ENCODE measurements at regions not wholly inside any gene's neighbourhood (a gene's known extent, or its start where the extent isn't known, plus 50 kb on each side); places are given as distances from the start of the nearest gene placed in this dataset.
A peak's percentile ranks its signal among the peaks of the same experiment; 100 is the strongest.
"Not testable (repeated sequence)": the region's sequence is repeated elsewhere in the genome, so short reads cannot be mapped to it uniquely, and the experiment has no call there.

GRCh38 chr14:25680934-25681333 lies 631.0 kb upstream of the STXBP6 start:
- no TSS peak for BruUV-seq (replicated peaks)
- H3K36me3 ChIP-seq (replicated peaks in 1 of 2; ENCODE audit: control insufficient read depth in 1 of 2, insufficient read depth in 2 of 2, low read length in 2 of 2): no peaks in the 10 kb centered on the region
- ChIA-PET POLR2A (no interaction called here), CTCF (ENCODE audit: low intra/inter-chr PET ratio, low total read pairs) (no interaction called here)
- whole genome bisulfite sequencing (ENCODE audit: low lambda C conversion rate): 59% methylated on average over 16 of the region's 16 CpGs
- ATAC-seq (no peak), DNase-seq (ENCODE audit: low spot score) (no peak), FAIRE-seq (no peak)
- no peaks in the 10 kb centered on the region for H4K20me1 ChIP-seq (ENCODE audit: insufficient read depth, low read length)
- no peak overlapping the region for H3K9ac ChIP-seq (ENCODE audit: insufficient read depth, low read depth, low read length)
- TF ChIP-seq HNRNPLL (IDR thresholded peaks at IDR 0.05; ENCODE audit: low read depth, low read length, poor library complexity, severe bottlenecking) (no peak), HES4 (CRISPR knock-in tag; IDR thresholded peaks at IDR 0.05; ENCODE audit: borderline replicate concordance) (no peak), CREB1 (IDR thresholded peaks at IDR 0.05) (no peak), CREB1 (CRISPR knock-in tag; IDR thresholded peaks at IDR 0.05) (no peak), KDM4B (CRISPR knock-in tag; IDR thresholded peaks at IDR 0.05) (no peak), ADNP (CRISPR knock-in tag; IDR thresholded peaks at IDR 0.05) (no peak), ZNF234 (CRISPR knock-in tag; conservative IDR thresholded peaks at IDR 0.05) (no peak), ZBTB49 (CRISPR knock-in tag; IDR thresholded peaks at IDR 0.05; ENCODE audit: borderline replicate concordance) (no peak)
- no peak overlapping the region for H3K4me3 ChIP-seq (replicated peaks in 1 of 3; ENCODE audit: insufficient read depth in 1 of 3, low read depth in 2 of 3, low read length in 3 of 3)
- H3K27me3 ChIP-seq (ENCODE audit: control insufficient read depth in 1 of 2, insufficient read depth in 2 of 2, low read length in 2 of 2): no peaks in the 10 kb centered on the region
- intact Hi-C loops (cut with micrococcal nuclease; ENCODE audit: unreplicated experiment): no loop called here
- no peak overlapping the region for H3K27ac ChIP-seq (ENCODE audit: extremely low read length, insufficient read depth, low read length)
- no peak overlapping the region for H2AFZ ChIP-seq (ENCODE audit: low read length)
- H3K9me3 ChIP-seq (ENCODE audit: low read length): peaks cover 97% of the 10 kb centered on the region
- H3K79me2 ChIP-seq (ENCODE audit: insufficient read depth, low read length): no peaks in the 10 kb centered on the region
- H3K4me2 ChIP-seq (ENCODE audit: low read depth, low read length): no peak overlapping the region
- no peaks in the 10 kb centered on the region for H3K4me1 ChIP-seq (ENCODE audit: insufficient read depth, low read length)
- in situ Hi-C loops (cut with HindIII; ENCODE audit: extremely low pct_ligation_motif_present, low pct_unique_long_range_greater_than_20kb): no loop called here

- H3K79me2 ChIP-seq (ENCODE audit: insufficient read depth, low read length); H4K20me1 ChIP-seq (ENCODE audit: insufficient read depth, low read length); H3K9ac ChIP-seq (ENCODE audit: insufficient read depth, low read depth, low read length); H3K4me3 ChIP-seq (replicated peaks in 1 of 3; ENCODE audit: insufficient read depth in 1 of 3, low read depth in 2 of 3, low read length in 3 of 3); FAIRE-seq; H3K36me3 ChIP-seq (replicated peaks in 1 of 2; ENCODE audit: control insufficient read depth in 1 of 2, insufficient read depth in 2 of 2, low read length in 2 of 2); H3K27ac ChIP-seq (ENCODE audit: extremely low read length, insufficient read depth, low read length); POLR2A ChIA-PET; ATAC-seq; intact Hi-C loops (cut with micrococcal nuclease; ENCODE audit: unreplicated experiment); DNase-seq (ENCODE audit: low spot score); in situ Hi-C loops (cut with HindIII; ENCODE audit: extremely low pct_ligation_motif_present, low pct_unique_long_range_greater_than_20kb); H2AFZ ChIP-seq (ENCODE audit: low read length); BruUV-seq (replicated peaks); CTCF ChIA-PET (ENCODE audit: low intra/inter-chr PET ratio, low total read pairs); H3K4me1 ChIP-seq (ENCODE audit: insufficient read depth, low read length); H3K4me2 ChIP-seq (ENCODE audit: low read depth, low read length); H3K27me3 ChIP-seq (ENCODE audit: control insufficient read depth in 1 of 2, insufficient read depth in 2 of 2, low read length in 2 of 2): not testable (repeated sequence)
- TF ChIP-seq MAFK (conservative IDR thresholded peaks at IDR 0.05 in 1 of 2, IDR thresholded peaks at IDR 0.05 in 1 of 2; ENCODE audit: low read length in 2 of 2) (peak; percentile 62 to 69), MAFF (IDR thresholded peaks at IDR 0.05; ENCODE audit: low read depth, low read length) (peak; percentile 72)
- peaks cover 97% of the 10 kb centered on the region for H3K9me3 ChIP-seq (ENCODE audit: low read length)
- WGBS (ENCODE audit: low lambda C conversion rate): 21% methylated on average over 4 of the region's 4 CpGs
Measured at GRCh38 chr14:25680511-25680910, 630.6 kb upstream of the STXBP6 start.

Measured in HepG2 (cell line).